Islet precursor cell (in vitro differentiated cells): ENCODE measurements at regions not wholly inside any gene's neighbourhood (a gene's known extent, or its start where the extent isn't known, plus 50 kb on each side); places are given as distances from the start of the nearest gene placed in this dataset.

Experiments
- DNase-seq: peaks from one replicate; pipeline ENCODE4 v3.0.0-alpha.2; 2018

DNA sequence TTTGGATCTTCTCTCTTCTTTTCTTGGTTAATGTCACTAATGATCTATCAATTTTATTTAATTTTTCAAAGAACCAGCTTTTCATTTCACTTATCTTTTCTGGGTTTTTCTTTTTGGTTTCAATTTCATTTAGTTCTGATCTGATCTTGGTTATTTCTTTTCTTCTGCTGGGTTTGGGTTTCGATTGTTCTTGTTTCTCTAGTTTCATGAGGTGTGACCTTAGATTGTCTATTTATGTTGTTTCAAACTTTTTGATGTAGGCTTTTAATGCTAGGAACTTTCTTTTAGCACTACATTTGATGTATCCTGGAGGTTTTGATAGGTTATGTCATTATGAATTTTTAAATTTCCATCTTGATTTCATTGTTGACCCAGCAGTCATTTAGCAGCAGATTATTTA, 142.3 kb downstream of the C11orf87 start:
- no peak for DNase-seq

GRCh38 chr11:109582470-109582869, 160.5 kb downstream of the C11orf87 start:
- no peak for DNase-seq

DNA sequence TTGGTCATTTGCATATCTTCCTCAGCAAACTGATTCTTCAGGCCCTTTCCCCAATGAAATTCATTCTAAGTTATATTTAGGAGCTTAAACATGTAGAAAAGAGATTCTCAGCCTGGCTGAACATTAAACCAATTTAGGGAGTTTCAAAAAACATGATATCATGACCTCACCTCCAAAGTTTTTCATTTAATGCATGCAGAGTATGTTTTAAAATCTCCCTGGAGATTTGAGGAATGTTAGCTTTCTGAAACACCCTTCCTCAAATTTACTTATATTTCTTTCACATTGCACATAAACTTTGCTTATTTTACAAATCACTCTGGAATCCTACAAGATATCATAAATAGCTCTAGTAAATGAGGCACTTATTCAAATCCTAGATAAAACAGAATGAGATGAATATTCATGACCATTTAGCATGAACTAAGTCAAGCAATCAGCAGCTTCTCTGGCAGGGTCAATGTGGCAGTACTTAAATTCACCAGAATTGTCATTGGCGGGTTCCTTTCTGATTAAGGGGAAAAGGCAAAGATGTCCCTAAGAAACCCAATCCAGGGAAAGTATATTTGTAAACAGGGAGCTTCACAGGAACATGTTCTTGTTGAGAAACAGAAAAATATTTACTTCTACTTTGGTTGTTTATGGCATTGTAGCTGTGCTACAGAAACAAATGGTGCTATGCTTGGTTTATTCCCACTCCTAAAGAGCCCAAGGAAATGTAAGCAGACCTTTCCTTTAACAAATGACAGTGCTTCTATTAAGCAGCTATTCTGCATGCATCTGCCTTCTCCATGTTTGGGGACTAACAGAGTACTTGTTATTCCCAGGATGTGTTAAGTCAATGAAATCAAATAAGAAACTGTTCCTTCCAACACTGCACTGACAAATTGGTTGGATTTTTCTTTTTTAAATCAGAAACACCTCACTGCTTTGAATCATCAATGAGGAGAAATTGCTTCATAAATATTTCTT, 162.3 kb downstream of the C11orf87 start:
- no peak for DNase-seq

GRCh38 chr11:109586789-109587188, 164.8 kb downstream of the C11orf87 start:
- no peak for DNase-seq

DNA sequence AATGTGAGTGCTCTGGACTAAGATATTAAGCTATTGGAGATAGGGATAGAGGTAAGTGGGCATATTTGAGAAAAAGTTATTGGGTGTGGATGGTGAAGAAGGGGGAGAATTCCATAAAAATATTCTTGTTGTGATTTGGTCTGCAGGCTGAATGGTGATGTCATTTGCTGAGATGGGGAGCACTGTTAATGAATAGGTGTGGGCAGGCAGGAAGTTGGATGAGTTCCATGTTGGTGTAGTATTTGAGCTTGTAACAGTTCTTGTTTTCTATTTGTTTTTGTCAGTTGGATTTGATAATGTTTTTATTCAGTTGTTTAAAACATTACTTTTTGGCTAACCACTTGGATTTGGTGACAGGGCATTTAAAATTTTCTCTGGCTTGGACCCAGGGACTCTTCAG, 168.8 kb downstream of the C11orf87 start:
- no peak for DNase-seq

GRCh38 chr11:109597336-109597735, 175.3 kb downstream of the C11orf87 start:
- no peak for DNase-seq

- no peak for DNase-seq
Observed at GRCh38 chr11:109604481-109605400, 182.8 kb downstream of the C11orf87 start.

DNA sequence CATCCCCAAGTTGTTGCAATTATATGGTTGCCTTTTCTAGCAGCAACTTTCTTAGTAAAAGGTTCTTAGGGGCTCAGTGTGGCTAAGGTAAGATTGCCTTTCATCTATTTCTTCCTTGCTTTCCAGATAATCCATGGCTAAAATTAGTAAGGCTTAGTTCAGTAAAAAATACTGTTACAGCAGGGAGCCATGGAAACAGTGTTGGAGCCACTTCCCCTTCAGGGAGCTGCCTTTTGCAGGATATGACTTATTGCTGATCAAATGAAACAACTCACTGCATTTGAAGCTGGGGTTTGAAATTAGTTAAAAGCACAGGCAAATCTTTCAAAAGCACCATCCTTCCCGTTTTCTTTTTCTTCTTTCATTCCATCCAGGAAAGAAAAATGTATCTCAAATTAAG, 184.3 kb downstream of the C11orf87 start:
- no peak for DNase-seq

DNA sequence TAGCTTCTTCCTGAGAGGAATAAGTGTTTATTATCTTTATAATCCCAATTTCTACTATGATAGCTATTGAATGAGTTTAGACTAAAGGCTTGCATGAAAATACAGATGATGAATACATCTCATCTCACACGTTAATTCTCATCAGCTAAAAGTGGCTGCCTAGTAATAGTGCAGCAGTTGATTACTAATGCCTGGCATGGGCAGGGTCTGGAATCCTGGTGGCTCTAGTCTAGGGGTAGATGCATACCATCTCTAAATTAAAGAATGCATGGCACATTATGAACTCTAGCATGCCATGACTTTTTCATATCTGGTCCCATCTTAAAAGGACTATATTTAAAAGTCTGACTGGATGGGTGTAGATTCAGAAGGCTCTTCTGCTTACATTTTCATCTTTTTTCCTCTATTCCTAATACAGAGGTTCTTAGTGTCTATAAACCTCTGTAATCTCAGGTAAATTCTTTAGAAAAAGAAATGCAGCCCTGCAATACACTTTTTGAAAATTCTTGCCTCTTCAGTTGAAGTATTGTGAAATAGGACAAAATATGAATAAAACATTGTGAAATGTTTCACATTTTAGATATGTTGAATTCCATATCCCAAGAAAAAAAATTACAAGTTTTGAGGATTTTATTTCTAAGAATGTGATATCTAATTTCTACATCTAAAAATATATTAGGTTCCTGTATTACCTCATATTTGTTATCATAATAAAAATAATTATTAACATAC, 187.6 kb downstream of the C11orf87 start:
- no peak for DNase-seq

DNA sequence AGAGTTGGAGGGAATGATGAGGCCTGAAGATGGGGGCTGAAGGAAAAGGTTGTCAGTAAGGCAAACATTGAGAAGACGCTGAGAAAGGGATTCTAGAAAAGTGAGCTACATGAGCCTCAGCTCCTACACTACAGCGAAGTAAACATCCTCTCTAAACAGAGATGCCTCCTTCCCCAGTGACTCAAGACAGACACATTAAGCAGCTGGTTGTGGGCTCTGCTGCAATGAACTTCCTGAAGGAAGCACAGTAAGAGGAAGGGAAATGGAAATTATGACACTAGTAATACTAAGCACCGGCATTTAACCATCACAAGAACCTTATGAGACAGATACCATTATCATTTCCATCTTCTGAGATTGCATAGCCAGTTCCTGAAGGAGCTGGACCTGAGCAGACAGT, 190.5 kb downstream of the C11orf87 start:
- DNase-seq, result no peak

DNA sequence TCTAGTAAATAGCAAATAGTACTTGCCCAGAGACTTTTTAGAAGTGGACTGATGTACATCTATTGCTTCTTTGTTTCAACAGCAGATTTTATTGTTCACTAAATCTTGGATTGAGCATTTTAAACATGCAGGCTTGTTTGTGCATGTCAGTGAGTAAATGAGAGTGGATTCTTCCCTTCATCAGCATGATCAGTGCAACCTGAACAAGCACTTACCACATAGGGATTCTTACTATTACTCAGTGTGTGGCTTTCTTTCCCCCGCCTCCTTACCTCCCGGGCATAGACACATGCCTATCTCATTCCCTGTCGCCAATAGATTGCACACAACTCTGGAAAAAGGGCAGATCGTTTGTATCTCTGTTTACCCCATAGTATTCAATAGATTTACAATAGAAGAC, 197.5 kb downstream of the C11orf87 start:
- DNase-seq, result no peak

DNA sequence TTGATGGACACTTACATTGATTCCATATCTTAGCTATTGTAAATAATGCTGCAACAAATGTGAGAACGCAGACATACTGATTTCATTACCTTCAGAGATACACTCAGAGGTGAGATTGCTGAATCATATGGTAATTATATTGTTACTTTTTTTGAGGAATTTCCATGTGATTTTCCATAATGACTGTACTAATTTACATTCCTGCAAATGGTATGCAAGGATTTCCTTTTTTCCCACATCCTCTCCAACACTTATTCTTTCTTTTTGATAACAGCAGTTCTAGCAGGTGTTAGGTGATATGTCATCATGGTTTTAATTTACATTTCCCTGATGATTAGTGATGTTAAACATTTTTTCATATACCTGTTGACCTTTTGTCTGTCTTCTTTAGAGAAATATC, 207.7 kb downstream of the C11orf87 start:
- DNase-seq, result no peak

GRCh38 chr11:109641549-109641948, 219.6 kb downstream of the C11orf87 start:
- peak; percentile 78 for DNase-seq

GRCh38 chr11:109644152-109644551, 222.2 kb downstream of the C11orf87 start:
- peak; percentile 73 for DNase-seq

DNA sequence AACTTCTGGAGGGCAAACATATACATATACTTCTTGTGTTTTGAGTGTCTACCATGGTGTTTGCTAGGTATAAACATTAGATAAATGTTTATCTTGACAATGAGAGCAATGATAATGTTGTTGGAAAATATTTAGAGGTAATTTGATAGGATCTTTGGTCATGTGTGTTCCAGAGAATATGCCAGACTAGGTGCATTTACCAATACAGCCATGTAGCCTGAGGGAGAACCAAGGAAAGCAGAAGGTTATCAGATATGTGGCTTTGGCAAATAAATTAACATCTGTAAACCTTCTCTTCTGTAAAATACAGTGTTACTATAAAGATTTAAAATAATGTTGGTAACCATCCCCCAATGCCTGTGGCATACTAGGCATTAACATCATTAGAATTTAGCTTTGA, 226.8 kb downstream of the C11orf87 start:
- no peak for DNase-seq

- no peak for DNase-seq
Observed at GRCh38 chr11:109654091-109654490, 232.1 kb downstream of the C11orf87 start.

GRCh38 chr11:109658190-109658589, 236.2 kb downstream of the C11orf87 start:
- no peak for DNase-seq

- no peak for DNase-seq
Observed at GRCh38 chr11:109667719-109668118, 245.7 kb downstream of the C11orf87 start.

DNA sequence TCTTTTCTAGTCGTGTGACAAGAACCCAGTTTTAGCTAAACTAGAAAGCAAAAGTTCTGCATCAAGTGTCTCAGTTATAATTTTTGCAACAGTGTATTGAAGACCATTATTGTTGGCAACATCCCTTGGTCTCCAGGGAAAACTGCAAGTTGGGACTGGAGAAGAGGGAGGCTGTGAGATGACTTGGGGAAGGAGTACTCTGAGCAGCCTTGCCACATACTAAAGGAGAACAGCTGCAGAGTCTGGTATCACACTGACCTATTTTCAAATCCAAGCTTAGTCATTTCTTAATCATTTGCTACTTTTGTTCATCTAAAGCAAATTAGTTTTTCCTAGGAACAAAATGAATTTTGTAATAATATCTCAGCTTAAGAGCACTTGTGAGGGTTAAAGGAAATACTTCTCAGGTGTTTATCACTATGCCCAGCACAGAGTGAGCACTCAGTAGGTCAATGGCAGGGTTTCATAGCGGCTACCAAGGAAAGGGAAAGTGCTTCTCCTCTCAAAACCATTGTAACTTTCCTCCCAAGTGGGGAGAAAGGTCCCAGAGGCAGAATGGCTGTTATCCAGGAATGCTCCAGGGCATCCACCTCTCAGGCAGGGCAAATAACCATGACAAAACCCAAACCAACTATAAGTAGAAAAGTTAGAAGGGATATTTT, 247.1 kb downstream of the C11orf87 start:
- no peak for DNase-seq

DNA sequence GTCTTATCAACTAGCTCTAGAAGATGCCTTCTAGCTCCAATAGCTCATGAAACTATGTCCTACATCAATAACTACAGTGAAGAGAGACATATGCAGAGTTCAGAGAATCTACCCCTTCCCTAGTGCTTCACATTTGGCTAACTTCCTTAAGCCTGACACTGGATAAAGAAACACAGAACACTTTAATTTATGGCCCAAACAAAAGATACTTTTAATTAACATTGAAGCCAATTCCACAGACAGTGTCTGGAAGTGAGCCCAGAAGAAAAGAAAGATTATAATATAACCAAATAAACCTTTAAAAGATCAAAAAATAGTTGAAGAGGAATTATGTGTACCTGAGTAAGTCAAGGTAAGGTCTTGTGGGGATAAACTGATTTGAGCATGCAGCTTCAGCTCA, 255.2 kb downstream of the C11orf87 start:
- DNase-seq, result no peak

GRCh38 chr11:109677876-109678275, 255.9 kb downstream of the C11orf87 start:
- no peak for DNase-seq

DNA sequence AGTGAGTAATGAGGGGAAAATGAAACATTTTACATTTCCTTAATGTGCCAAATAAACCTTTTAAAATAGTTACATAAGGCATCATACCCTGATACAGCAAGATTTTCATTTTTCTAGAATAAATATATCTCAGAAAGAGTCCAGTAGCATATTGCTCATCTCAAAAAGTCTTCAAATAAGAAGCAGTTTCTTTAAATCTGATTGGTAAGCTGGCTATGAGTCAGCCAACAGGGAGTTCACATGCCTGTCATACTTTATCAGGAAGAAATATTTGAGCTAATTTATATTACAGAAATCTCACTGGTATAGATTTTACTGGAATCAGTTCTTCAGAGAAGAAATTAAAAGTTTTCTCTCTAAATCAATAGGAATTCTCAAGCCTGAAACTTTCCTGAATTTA, 258.1 kb downstream of the C11orf87 start:
- DNase-seq, result no peak
